H1 (cell line): ENCODE measurements at regions not wholly inside any gene's neighbourhood (a gene's known extent, or its start where the extent isn't known, plus 50 kb on each side); places are given as distances from the start of the nearest gene placed in this dataset.

Experiments used
- CTCF ChIA-PET: fragments of 300-600 bp; sonication (Branson Sonifier 250); formaldehyde crosslinking; loops from one replicate; lab custom pipeline; 2021; ENCODE audit not compliant: partially characterized antibody; lab: Charles Lee
- POLR2A ChIA-PET: fragments of 300-600 bp; sonication (Branson Sonifier 250); formaldehyde crosslinking; loops from one replicate; lab custom pipeline; 2021; ENCODE audit warnings: inconsistent platforms; ENCODE audit not compliant: partially characterized antibody; lab: Charles Lee
- DNase-seq, 2 experiments: peaks; one replicate each; pipeline versions ENCODE4 v3.0.0 to v3.0.0-alpha.2; 2010 to 2022; ENCODE audit warnings: low spot score in 2 of 2, low read depth in 1 of 2, mixed read lengths in 1 of 2
- FAIRE-seq: peaks from 2 replicates; lab custom pipeline; 2011; peaks lifted over from hg19 to GRCh38; lab: Jason Lieb, UNC
- H2AFZ ChIP-seq: 2 replicates; pipeline ENCODE4 v1.8.1; 2012; ENCODE audit warnings: low read length, inconsistent platforms
- H2AK5ac ChIP-seq: 2 replicates; pipeline ENCODE4 v1.6.1; 2013; ENCODE audit warnings: low read depth, low read length
- H2BK120ac ChIP-seq: replicated peaks from 2 replicates; pipeline ENCODE3; 2013; ENCODE audit warnings: low read depth, low read length, inconsistent platforms
- H2BK12ac ChIP-seq: 2 replicates; pipeline ENCODE4 v1.6.1; 2013; ENCODE audit warnings: low read depth, low read length
- H2BK15ac ChIP-seq: 2 replicates; pipeline ENCODE4 v1.6.1; 2013; ENCODE audit warnings: low read length
- H2BK20ac ChIP-seq: 2 replicates; pipeline ENCODE4 v1.6.1; 2013; ENCODE audit warnings: low read length
- H2BK5ac ChIP-seq: 2 replicates; pipeline ENCODE4 v1.6.1; 2013; ENCODE audit warnings: low read depth, low read length
- H3K14ac ChIP-seq: 2 replicates; pipeline ENCODE4 v1.6.1; 2013; ENCODE audit warnings: inconsistent platforms; ENCODE audit not compliant: insufficient read length
- H3K18ac ChIP-seq: 2 replicates; pipeline ENCODE4 v1.6.1; 2013; ENCODE audit warnings: low read length; ENCODE audit errors: extremely low read depth
- H3K23ac ChIP-seq: 2 replicates; pipeline ENCODE4 v1.6.1; 2013; ENCODE audit warnings: inconsistent platforms; ENCODE audit not compliant: insufficient read length
- H3K23me2 ChIP-seq: 2 replicates; pipeline ENCODE4 v1.6.1; 2013; ENCODE audit warnings: low read depth, low read length
- H3K27ac ChIP-seq: 2 replicates; pipeline ENCODE4 v1.6.1; 2011; ENCODE audit warnings: low read depth, low read length, inconsistent platforms
- H3K27me3 ChIP-seq, 4 experiments: replicated peaks in 1 of 4; 1 replicate in 1 of 4; 2 replicates in 3 of 4; pipeline versions ENCODE4 v1.6.1 to v1.8.1; 2011 to 2013; ENCODE audit warnings: low read length in 3 of 4, mild to moderate bottlenecking in 3 of 4, inconsistent platforms in 2 of 4, mixed read lengths in 2 of 4, moderate library complexity in 1 of 4; ENCODE audit not compliant: control insufficient read depth in 3 of 4, insufficient read depth in 3 of 4; ENCODE audit errors: extremely low read depth in 1 of 4
- H3K36me3 ChIP-seq, 4 experiments: 2 replicates each; pipeline versions ENCODE4 v1.6.1 to v1.8.1; 2011 to 2013; ENCODE audit warnings: mild to moderate bottlenecking in 4 of 4, low read length in 3 of 4, moderate library complexity in 2 of 4, control low read depth in 1 of 4, inconsistent platforms in 1 of 4; ENCODE audit not compliant: insufficient read depth in 4 of 4, control insufficient read depth in 2 of 4
- H3K4ac ChIP-seq: replicated peaks from 2 replicates; pipeline ENCODE3; 2013; ENCODE audit warnings: low read length, low read depth, mixed read lengths, inconsistent platforms; ENCODE audit not compliant: insufficient read length
- H3K4me1 ChIP-seq, 4 experiments: replicated peaks in 1 of 4; 1 replicate in 1 of 4; 2 replicates in 3 of 4; pipeline versions ENCODE4 v1.6.1 to v1.8.1; 2011 to 2013; ENCODE audit warnings: low read length in 3 of 4, inconsistent platforms in 2 of 4, mixed read lengths in 1 of 4; ENCODE audit not compliant: insufficient read depth in 4 of 4, control insufficient read depth in 3 of 4
- H3K4me2 ChIP-seq, 2 experiments: 2 replicates each; pipeline versions ENCODE4 v1.6.1 to v1.8.1; 2011 to 2013; ENCODE audit warnings: low read depth in 2 of 2, low read length in 2 of 2, control low read depth in 1 of 2, inconsistent platforms in 1 of 2, mild to moderate bottlenecking in 1 of 2; ENCODE audit not compliant: insufficient read depth in 1 of 2
- H3K4me3 ChIP-seq, 4 experiments: fragments of 200-600, 300-600 bp in 1 of 4; sonication (generic), shearing (Covaris generic), sonication (Bioruptor Twin) in 1 of 4; 2 replicates each; pipeline versions ENCODE4 v1.5.1 to v1.8.1; 2011 to 2016; ENCODE audit warnings: low read length in 4 of 4, low read depth in 3 of 4, control low read depth in 2 of 4, inconsistent platforms in 2 of 4, mild to moderate bottlenecking in 2 of 4, mixed read lengths in 1 of 4, moderate library complexity in 1 of 4; ENCODE audit not compliant: insufficient read depth in 2 of 4; ENCODE audit errors: extremely low read depth in 1 of 4
- H3K56ac ChIP-seq: replicated peaks from 2 replicates; pipeline ENCODE3; 2013; ENCODE audit warnings: low read depth, mild to moderate bottlenecking, mixed read lengths, low read length, inconsistent platforms; ENCODE audit not compliant: insufficient read length
- H3K79me1 ChIP-seq: 2 replicates; pipeline ENCODE4 v1.6.1; 2013; ENCODE audit warnings: low read depth, low read length, control low read depth
- H3K79me2 ChIP-seq, 2 experiments: 2 replicates each; pipeline versions ENCODE4 v1.6.1 to v1.8.1; 2012 to 2013; ENCODE audit warnings: low read length in 2 of 2, mild to moderate bottlenecking in 2 of 2, inconsistent platforms in 1 of 2; ENCODE audit not compliant: insufficient read depth in 2 of 2, control insufficient read depth in 1 of 2
- H3K9ac ChIP-seq, 4 experiments: replicated peaks in 1 of 4; 1 replicate in 1 of 4; 2 replicates in 3 of 4; pipeline versions ENCODE4 v1.6.1 to v1.8.1; 2011 to 2013; ENCODE audit warnings: low read depth in 3 of 4, low read length in 3 of 4, control low read depth in 2 of 4, mild to moderate bottlenecking in 2 of 4, moderate library complexity in 2 of 4, inconsistent platforms in 1 of 4; ENCODE audit errors: extremely low read depth in 1 of 4
- H3K9me3 ChIP-seq, 2 experiments: 2 replicates each; pipeline versions ENCODE4 v1.6.1 to v1.8.1; 2012 to 2013; ENCODE audit warnings: mild to moderate bottlenecking in 2 of 2, moderate library complexity in 2 of 2, control low read depth in 1 of 2, inconsistent platforms in 1 of 2, low read depth in 1 of 2, low read length in 1 of 2, mixed read lengths in 1 of 2; ENCODE audit not compliant: insufficient read depth in 2 of 2
- H4K20me1 ChIP-seq, 2 experiments: replicated peaks in 1 of 2; 2 replicates each; pipeline versions ENCODE3 to v1.8.1; 2011 to 2013; ENCODE audit warnings: inconsistent platforms in 2 of 2, low read length in 2 of 2, mild to moderate bottlenecking in 1 of 2; ENCODE audit not compliant: insufficient read depth in 2 of 2, control insufficient read depth in 1 of 2
- H4K5ac ChIP-seq: 2 replicates; pipeline ENCODE4 v1.6.1; 2013; ENCODE audit warnings: low read length, low read depth, mixed read lengths, inconsistent platforms; ENCODE audit not compliant: insufficient read length
- H4K8ac ChIP-seq: 2 replicates; pipeline ENCODE4 v1.8.0; 2013; ENCODE audit warnings: mild to moderate bottlenecking, moderate library complexity, low read length, inconsistent platforms; ENCODE audit not compliant: insufficient read depth; ENCODE audit errors: extremely low read depth
- H4K91ac ChIP-seq: replicated peaks from 2 replicates; pipeline ENCODE3; 2013; ENCODE audit warnings: low read length, mixed read lengths, inconsistent platforms; ENCODE audit not compliant: insufficient read length
- RFX5 ChIP-seq: IDR thresholded peaks from 2 replicates; pipeline ENCODE4 v1.6.1; 2011; ENCODE audit warnings: low read depth, low read length, improper control_type of control experiment, borderline replicate concordance
- SUZ12 ChIP-seq: fragments of 200-600 bp; sonication (generic); IDR thresholded peaks from 2 replicates; pipeline ENCODE4 v1.6.1; 2012; ENCODE audit warnings: mild to moderate bottlenecking, inconsistent platforms, low read length, moderate library complexity, mixed read lengths
- WGBS, 2 experiments: shearing (Covaris generic) in 1 of 2; methylation state at CpG; one replicate each; pipeline versions ENCODE4 v1.1.6 to v1.1.7; 2013 to 2015; ENCODE audit warnings: low lambda C conversion rate in 2 of 2, mixed read lengths in 2 of 2, inconsistent platforms in 1 of 2, low coverage in 1 of 2, missing lambda C conversion rate in 1 of 2; ENCODE audit not compliant: insufficient replicate concordance in 2 of 2, insufficient coverage in 1 of 2, insufficient read length in 1 of 2; ENCODE audit errors: extremely low coverage in 1 of 2, missing lambda C conversion rate in 1 of 2; 5-methylcytosine and 5-hydroxymethylcytosine counted together
- TF ChIP-seq, protein P1 (sequence below): IDR thresholded peaks from 2 replicates; pipeline ENCODE4 v1.6.1; 2011; ENCODE audit warnings: low read depth, mild to moderate bottlenecking, low read length; ENCODE audit not compliant: insufficient read depth

GRCh38 chrX:28225513-28225912 is 244.3 kb upstream of the DCAF8L1 start:
- Histone ChIP-seq H2AFZ (no peak overlapping the region), H3K9ac (no peak overlapping the region), H3K36me3 (no peaks in the 10 kb centered on the region), H2BK15ac (no peak overlapping the region), H3K27me3 (no peaks in the 10 kb centered on the region), H4K91ac (no peak overlapping the region)
- no peak for TF ChIP-seq SUZ12
- TF ChIP-seq, protein P1, sequence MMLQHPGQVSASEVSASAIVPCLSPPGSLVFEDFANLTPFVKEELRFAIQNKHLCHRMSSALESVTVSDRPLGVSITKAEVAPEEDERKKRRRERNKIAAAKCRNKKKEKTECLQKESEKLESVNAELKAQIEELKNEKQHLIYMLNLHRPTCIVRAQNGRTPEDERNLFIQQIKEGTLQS = no peak
- no peak for TF ChIP-seq RFX5
- TF ChIP-seq, all 59 proteins: peak for 0
- no peak overlapping the region for H3K4me3 ChIP-seq
- H2BK20ac ChIP-seq = no peak overlapping the region
- DNase-seq (no peak), FAIRE-seq (no peak)
- no peak overlapping the region for H3K23ac ChIP-seq
- no peaks in the 10 kb centered on the region for H4K20me1 ChIP-seq
- H3K79me2 ChIP-seq = no peaks in the 10 kb centered on the region
- H3K9me3 ChIP-seq = no peaks in the 10 kb centered on the region
- no peak overlapping the region for H3K18ac ChIP-seq
- WGBS, 2 experiments = 100% methylated on average over 1 of the region's 1 CpG; no CpG with 5 or more reads in 1 of the 2 experiments
- ChIA-PET CTCF (no interaction called here), POLR2A (no interaction called here)
- H4K8ac ChIP-seq = no peak overlapping the region
- H4K5ac ChIP-seq = no peak overlapping the region
- no peak overlapping the region for H2BK12ac ChIP-seq
- H3K4ac ChIP-seq = no peak overlapping the region
- H3K4me2 ChIP-seq = no peak overlapping the region
- H3K4me1 ChIP-seq = no peaks in the 10 kb centered on the region
- no peak overlapping the region for H2BK5ac ChIP-seq
- no peak overlapping the region for H2BK120ac ChIP-seq
- H3K23me2 ChIP-seq = no peaks in the 10 kb centered on the region
- no peak overlapping the region for H2AK5ac ChIP-seq
- H3K56ac ChIP-seq = no peak overlapping the region
- H3K27ac ChIP-seq = no peak overlapping the region
- no peaks in the 10 kb centered on the region for H3K79me1 ChIP-seq
- H3K14ac ChIP-seq = no peak overlapping the region
